ENCODE measurements at regions not wholly inside any gene's neighbourhood (a gene's known extent, or its start where the extent isn't known, plus 50 kb on each side); places are given as distances from the start of the nearest gene placed in this dataset.

DNA sequence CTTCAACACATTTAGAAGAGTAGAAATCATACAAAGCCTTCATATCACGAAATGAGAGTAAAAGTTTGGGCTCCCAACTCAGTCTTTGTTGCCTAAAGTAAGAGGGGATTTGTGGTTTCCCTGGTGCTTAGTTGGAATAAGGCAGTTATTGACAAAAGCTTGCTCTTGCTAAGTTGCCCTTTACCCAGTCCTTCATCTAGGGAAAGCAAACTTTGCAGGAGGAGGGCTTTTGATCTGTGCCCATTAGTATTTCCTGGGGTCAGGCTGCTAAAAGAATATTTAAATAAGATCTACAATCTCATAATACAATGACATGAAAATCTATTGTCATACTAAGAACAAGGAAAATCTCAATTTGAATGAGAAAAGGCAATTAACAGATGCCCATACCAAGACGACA lies 84.1 kb upstream of the ACO1 start:
- CTCF ChIA-PET: no interaction called here
- H3K9me2 ChIP-seq (ENCODE audit: insufficient read depth): no peaks in the 10 kb centered on the region
- H3K9ac ChIP-seq (ENCODE audit: low read length): no peak overlapping the region
- no TSS peak for BruUV-seq (replicated peaks)
- ATAC-seq (no peak), DNase-seq (ENCODE audit: low read depth, low spot score) (no peak)
- POLR2A ChIA-PET: no interaction called here
- no peaks in the 10 kb centered on the region for H3K4me1 ChIP-seq (ENCODE audit: control insufficient read depth in 1 of 2, insufficient read depth in 2 of 2, low read length in 2 of 2)
- H3K27me3 ChIP-seq (ENCODE audit: insufficient read depth, low read length): no peaks in the 10 kb centered on the region
- H3K27ac ChIP-seq (ENCODE audit: low read depth, low read length): no peak overlapping the region
- H2AFZ ChIP-seq (ENCODE audit: low read depth, low read length, poor library complexity, severe bottlenecking): no peak overlapping the region
- RAD21 ChIA-PET (ENCODE audit: low non-redundant PET in 1 of 2, low total read pairs in 2 of 2, uncharacterized antibody in 2 of 2, unreplicated experiment in 2 of 2): no interaction called here
- TF ChIP-seq POLR2A (IDR thresholded peaks at IDR 0.05; ENCODE audit: borderline replicate concordance, extremely low read depth, insufficient read depth, insufficient read length) (no peak), POLR2AphosphoS5 (IDR thresholded peaks at IDR 0.05; ENCODE audit: low read depth, low read length) (no peak), EGR1 (IDR thresholded peaks at IDR 0.05; ENCODE audit: low read depth) (no peak), ZFX (IDR thresholded peaks at IDR 0.05) (no peak), SRF (IDR thresholded peaks at IDR 0.05; ENCODE audit: low read depth) (no peak), EZH2phosphoT487 (IDR thresholded peaks at IDR 0.05; ENCODE audit: borderline replicate concordance) (no peak)
- TF ChIP-seq, protein P1, sequence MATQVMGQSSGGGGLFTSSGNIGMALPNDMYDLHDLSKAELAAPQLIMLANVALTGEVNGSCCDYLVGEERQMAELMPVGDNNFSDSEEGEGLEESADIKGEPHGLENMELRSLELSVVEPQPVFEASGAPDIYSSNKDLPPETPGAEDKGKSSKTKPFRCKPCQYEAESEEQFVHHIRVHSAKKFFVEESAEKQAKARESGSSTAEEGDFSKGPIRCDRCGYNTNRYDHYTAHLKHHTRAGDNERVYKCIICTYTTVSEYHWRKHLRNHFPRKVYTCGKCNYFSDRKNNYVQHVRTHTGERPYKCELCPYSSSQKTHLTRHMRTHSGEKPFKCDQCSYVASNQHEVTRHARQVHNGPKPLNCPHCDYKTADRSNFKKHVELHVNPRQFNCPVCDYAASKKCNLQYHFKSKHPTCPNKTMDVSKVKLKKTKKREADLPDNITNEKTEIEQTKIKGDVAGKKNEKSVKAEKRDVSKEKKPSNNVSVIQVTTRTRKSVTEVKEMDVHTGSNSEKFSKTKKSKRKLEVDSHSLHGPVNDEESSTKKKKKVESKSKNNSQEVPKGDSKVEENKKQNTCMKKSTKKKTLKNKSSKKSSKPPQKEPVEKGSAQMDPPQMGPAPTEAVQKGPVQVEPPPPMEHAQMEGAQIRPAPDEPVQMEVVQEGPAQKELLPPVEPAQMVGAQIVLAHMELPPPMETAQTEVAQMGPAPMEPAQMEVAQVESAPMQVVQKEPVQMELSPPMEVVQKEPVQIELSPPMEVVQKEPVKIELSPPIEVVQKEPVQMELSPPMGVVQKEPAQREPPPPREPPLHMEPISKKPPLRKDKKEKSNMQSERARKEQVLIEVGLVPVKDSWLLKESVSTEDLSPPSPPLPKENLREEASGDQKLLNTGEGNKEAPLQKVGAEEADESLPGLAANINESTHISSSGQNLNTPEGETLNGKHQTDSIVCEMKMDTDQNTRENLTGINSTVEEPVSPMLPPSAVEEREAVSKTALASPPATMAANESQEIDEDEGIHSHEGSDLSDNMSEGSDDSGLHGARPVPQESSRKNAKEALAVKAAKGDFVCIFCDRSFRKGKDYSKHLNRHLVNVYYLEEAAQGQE (IDR thresholded peaks at IDR 0.05; ENCODE audit: low read depth): no peak
- TF ChIP-seq, protein P2, sequence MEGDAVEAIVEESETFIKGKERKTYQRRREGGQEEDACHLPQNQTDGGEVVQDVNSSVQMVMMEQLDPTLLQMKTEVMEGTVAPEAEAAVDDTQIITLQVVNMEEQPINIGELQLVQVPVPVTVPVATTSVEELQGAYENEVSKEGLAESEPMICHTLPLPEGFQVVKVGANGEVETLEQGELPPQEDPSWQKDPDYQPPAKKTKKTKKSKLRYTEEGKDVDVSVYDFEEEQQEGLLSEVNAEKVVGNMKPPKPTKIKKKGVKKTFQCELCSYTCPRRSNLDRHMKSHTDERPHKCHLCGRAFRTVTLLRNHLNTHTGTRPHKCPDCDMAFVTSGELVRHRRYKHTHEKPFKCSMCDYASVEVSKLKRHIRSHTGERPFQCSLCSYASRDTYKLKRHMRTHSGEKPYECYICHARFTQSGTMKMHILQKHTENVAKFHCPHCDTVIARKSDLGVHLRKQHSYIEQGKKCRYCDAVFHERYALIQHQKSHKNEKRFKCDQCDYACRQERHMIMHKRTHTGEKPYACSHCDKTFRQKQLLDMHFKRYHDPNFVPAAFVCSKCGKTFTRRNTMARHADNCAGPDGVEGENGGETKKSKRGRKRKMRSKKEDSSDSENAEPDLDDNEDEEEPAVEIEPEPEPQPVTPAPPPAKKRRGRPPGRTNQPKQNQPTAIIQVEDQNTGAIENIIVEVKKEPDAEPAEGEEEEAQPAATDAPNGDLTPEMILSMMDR (IDR thresholded peaks at IDR 0.05 in 2 of 3, conservative IDR thresholded peaks at IDR 0.05 in 1 of 3; ENCODE audit: borderline replicate concordance in 1 of 3, insufficient read depth in 1 of 3, low read depth in 2 of 3, low read length in 2 of 3): no peak
- H3K36me3 ChIP-seq (ENCODE audit: control insufficient read depth in 1 of 2, insufficient read depth in 2 of 2, low read length in 2 of 2): no peaks in the 10 kb centered on the region
- H3K9me3 ChIP-seq (ENCODE audit: control insufficient read depth in 1 of 2, insufficient read depth in 1 of 2, low read depth in 1 of 2, low read length in 2 of 2): no peaks in the 10 kb centered on the region
- intact Hi-C loops (cut with micrococcal nuclease): no loop called here
- H3K79me2 ChIP-seq (ENCODE audit: insufficient read depth, low read length): no peaks in the 10 kb centered on the region
- no peak overlapping the region for H3K4me2 ChIP-seq (ENCODE audit: low read length)
- H4K20me1 ChIP-seq (ENCODE audit: insufficient read depth): no peaks in the 10 kb centered on the region
- no peak overlapping the region for H3K4me3 ChIP-seq (replicated peaks in 1 of 2; ENCODE audit: low read depth in 1 of 2, low read length in 2 of 2)
